DMS53 treated with DMSO at 0.1 percent for 48 hours (cell line): ENCODE measurements at regions not wholly inside any gene's neighbourhood (a gene's known extent, or its start where the extent isn't known, plus 50 kb on each side); places are given as distances from the start of the nearest gene placed in this dataset.

ENCODE experiments used
- DNase-seq: peaks from one replicate; lab custom pipeline; 2025; ENCODE audit not compliant: unreplicated experiment; lab: John Stamatoyannopoulos, UW

GRCh38 chr20:19923762-19924161, 93.4 kb upstream of the NAA20 start:
- no peak for DNase-seq

DNA sequence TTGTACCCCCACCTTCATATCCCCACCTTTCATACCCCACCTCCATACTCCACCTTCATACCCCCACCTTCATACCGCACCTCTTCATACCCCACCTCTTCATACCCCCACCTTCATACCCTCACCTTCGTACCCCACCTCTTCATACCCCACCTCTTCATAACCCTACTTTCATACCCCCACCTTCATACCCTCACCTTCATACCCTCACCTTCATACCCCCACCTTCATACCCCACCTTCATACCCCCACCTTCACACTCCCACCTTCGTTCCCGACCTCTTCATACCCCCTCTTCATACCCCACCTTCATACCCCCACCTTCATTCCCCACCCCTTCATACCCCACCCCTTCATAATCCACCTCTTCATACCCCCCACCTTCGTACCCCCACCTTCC, 92.9 kb upstream of the NAA20 start:
- DNase-seq = no peak

- no peak for DNase-seq
Observed at GRCh38 chr20:19926591-19926990, 90.6 kb upstream of the NAA20 start.

DNA sequence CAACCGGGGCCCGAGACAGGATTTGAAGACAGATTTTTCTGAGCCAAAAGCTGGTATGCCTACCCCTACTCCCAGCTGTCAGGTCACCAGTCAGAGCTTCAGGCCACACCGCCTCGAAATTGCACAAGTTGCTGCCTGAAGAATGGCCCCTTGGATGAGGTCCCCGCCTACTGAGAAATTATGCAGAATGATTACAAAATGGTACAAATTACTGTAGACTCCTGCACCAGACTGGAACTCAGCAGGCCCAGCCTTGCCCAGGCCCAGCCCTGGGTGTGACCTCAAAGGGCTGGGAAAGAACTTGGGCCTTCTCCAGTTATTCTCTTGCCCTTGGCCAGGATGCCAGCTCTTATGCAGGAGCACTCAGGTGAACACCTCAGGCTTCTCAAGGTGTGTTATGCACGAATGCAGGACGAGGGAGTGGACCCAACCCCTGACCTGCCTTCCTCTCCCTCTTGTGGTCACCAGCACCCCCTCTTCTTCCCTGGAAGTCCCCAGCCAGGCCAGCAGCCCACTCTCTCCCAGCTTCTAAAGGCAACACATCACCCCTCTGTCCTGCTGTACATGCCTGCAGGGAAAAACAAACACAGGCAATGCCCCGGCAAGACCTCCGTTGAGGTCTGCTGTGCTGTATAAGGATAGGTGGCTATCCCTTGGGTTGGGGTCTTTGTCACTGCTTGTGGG, 88.7 kb upstream of the NAA20 start:
- DNase-seq = no peak

- no peak for DNase-seq
Observed at GRCh38 chr20:19929012-19929360, 88.2 kb upstream of the NAA20 start.

DNA sequence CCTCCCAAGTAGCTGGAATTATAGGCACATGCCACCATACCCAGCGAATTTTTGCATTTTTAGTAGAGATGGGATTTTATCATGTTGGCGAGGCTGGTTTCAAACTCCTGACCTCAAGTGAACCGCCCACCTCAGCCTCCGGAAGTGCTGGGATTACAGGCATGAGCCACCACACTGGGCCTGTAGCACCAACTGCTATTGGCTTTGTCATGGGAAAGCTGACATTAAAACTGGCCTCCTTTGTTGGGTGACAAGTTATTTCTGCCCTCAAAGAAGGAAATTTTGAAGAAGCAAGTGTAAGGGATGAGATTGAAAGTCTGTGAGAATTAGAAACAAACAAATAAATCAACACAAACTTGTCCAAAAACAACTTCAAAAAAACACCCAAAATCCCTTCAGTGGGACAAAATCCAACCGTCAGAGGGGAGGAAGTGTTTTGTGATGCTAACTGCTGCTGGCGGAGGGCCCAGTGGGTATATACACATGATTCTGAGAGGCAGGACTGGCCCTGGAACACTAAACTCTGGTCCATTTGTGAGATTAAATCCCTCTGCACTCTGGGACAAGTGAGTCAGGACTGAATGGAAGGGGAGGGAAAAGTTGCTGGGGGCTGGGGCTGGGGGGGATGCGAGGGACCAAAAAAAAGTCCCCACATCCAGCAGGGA, 87.5 kb upstream of the NAA20 start:
- no peak for DNase-seq

GRCh38 chr20:19930426-19930825, 86.7 kb upstream of the NAA20 start:
- no peak for DNase-seq

- no peak for DNase-seq
Observed at GRCh38 chr20:19932170-19932667, 84.9 kb upstream of the NAA20 start.

- DNase-seq = peak; percentile 89
Observed at GRCh38 chr20:19934792-19935491, 82.2 kb upstream of the NAA20 start.

- DNase-seq = peak; percentile 56
Observed at GRCh38 chr20:19935842-19936241, 81.3 kb upstream of the NAA20 start.

DNA sequence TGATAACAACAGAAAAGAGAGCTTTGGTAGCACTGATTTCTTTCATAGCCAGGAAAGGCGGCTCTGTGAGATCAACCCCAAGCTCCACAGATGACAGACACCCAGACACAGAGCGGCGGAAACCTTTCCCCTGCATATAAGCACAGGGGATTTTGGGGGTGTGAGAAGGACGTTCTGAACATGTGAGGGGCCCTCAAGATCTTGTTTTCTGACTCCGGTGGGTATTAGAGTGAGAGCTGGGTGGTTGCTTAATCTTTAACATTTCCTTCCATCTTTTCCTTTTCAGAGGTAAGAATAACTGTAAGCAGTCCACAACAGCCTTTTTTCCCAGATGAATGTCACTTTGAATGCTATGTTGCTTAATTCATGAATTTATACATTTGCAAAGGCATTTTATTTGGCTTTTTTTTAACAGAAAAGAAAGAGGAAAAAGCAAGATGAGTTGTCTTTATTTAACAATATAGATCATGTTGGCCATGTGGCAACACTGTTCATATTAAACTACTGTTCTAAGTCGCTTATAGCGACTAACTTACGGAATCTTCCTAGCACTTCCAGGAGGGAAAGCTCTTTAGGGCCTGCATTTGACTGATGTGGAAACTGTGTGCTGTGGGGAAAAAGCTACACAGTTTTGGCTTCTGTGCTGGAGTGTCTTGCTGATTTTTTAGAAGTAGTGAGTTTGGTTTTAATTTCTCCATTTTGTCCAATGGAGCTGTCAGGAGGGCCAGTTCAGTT, 80.5 kb upstream of the NAA20 start:
- no peak for DNase-seq

DNA sequence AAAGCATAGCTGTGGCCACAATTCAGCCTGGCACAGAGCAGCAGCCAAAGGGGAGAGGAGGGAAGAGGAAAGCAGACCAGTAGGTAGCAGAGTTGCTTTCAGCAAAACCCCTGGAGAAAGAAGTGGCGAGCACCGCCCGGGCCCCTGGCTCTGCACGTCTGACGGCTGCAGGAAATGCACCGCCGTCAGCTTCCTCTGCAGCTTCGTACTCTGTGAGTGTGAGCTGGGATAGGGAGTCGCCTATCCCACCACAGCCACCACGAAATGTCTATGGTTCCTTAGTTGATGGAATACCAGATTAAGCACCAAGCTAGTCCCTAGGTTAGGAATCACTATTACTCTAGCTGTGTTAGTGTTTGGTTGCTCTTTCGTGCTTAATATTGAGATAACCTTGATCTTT, 79.9 kb upstream of the NAA20 start:
- no peak for DNase-seq

GRCh38 chr20:19937651-19938420, 79.3 kb upstream of the NAA20 start:
- no peak for DNase-seq

- DNase-seq = no peak
Observed at GRCh38 chr20:19938421-19939090, 78.6 kb upstream of the NAA20 start.

DNA sequence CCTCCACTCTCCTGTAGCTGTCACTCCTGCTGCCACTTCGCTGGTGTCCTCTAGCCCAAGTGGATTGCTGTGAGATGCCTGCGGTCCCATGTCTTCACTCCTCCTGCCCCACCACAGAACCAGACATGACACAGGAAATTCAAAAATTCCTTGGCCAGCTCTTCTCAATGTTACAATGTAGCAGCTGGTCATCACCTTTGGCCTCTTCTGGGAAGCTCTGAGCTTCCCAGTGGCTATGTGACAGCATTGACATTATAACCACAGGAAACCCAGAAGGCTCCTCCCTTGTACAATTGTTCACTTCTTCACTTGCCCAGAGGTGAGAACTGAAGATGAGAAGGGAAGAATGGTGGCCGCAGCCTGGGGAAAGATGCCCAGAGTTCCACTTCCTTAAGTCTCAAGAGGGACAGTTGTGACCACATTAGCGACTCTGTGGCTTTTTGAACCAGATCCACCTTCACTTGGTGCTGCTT, 76.1 kb upstream of the NAA20 start:
- no peak for DNase-seq

- DNase-seq = no peak
Observed at GRCh38 chr20:19942611-19943010, 74.6 kb upstream of the NAA20 start.

GRCh38 chr20:19943061-19943521, 74.1 kb upstream of the NAA20 start:
- no peak for DNase-seq

GRCh38 chr20:19944772-19945459, 72.2 kb upstream of the NAA20 start:
- DNase-seq = no peak
